ENCODE measurements at regions not wholly inside any gene's neighbourhood (a gene's known extent, or its start where the extent isn't known, plus 50 kb on each side); places are given as distances from the start of the nearest gene placed in this dataset.

DNA sequence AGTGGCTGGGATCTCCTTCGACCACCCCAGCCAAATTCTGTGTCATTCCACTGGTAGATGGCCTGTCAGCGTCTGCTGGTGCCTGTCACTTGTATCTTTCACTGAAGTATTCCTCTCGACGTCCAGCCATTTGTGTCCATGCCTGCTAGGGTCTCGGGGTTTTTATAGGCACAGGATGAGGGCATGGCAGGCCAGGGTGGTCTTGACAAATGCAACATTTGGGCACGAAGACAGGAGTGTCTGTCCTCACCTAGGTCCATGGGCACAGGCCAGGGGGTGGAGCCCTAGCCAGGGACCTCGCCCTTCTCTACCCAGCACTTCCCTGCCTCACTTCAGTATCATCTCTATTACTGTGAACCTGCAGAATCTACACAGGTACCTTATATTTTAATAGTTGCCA is 2223.9 kb upstream of the ACO1 start:
- TF ChIP-seq, protein P1, sequence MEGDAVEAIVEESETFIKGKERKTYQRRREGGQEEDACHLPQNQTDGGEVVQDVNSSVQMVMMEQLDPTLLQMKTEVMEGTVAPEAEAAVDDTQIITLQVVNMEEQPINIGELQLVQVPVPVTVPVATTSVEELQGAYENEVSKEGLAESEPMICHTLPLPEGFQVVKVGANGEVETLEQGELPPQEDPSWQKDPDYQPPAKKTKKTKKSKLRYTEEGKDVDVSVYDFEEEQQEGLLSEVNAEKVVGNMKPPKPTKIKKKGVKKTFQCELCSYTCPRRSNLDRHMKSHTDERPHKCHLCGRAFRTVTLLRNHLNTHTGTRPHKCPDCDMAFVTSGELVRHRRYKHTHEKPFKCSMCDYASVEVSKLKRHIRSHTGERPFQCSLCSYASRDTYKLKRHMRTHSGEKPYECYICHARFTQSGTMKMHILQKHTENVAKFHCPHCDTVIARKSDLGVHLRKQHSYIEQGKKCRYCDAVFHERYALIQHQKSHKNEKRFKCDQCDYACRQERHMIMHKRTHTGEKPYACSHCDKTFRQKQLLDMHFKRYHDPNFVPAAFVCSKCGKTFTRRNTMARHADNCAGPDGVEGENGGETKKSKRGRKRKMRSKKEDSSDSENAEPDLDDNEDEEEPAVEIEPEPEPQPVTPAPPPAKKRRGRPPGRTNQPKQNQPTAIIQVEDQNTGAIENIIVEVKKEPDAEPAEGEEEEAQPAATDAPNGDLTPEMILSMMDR (IDR thresholded peaks at IDR 0.05), result no peak
- DNase-seq (no peak), ATAC-seq (no peak)
- no peaks in the 10 kb centered on the region for H3K27me3 ChIP-seq
- no peaks in the 10 kb centered on the region for H3K4me1 ChIP-seq
- no peaks in the 10 kb centered on the region for H3K36me3 ChIP-seq
- no peaks in the 10 kb centered on the region for H3K9me3 ChIP-seq
- H3K4me3 ChIP-seq, result no peak overlapping the region
- no peak overlapping the region for H3K27ac ChIP-seq
- intact Hi-C loops (cut with DNase I), result no loop called here

DNA sequence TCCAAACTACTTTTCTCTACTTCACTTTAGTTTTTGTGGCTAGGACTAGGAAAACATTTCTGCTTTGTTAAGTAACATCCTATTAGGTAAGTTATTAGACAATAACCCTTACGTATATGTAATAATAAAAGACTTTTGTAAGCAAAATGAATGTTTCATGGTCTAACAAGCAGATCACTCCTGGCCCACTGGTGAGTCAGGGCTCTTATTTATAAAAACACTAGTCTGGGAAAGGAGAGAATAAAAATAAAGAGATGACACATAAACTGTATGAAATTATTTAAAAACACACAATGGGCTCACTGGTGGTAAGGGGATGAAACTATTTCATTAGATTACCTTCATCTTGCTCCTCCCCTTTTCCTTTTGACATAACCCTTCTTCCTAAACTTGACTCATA is 2212.2 kb upstream of the ACO1 start:
- no peaks in the 10 kb centered on the region for H3K9me3 ChIP-seq
- H3K27me3 ChIP-seq, result no peaks in the 10 kb centered on the region
- no peak overlapping the region for H3K27ac ChIP-seq
- DNase-seq (no peak), ATAC-seq (no peak)
- no peaks in the 10 kb centered on the region for H3K36me3 ChIP-seq
- TF ChIP-seq, protein P1 (IDR thresholded peaks at IDR 0.05), result no peak
- no peak overlapping the region for H3K4me3 ChIP-seq
- intact Hi-C loops (cut with DNase I), result no loop called here
- no peaks in the 10 kb centered on the region for H3K4me1 ChIP-seq

DNA sequence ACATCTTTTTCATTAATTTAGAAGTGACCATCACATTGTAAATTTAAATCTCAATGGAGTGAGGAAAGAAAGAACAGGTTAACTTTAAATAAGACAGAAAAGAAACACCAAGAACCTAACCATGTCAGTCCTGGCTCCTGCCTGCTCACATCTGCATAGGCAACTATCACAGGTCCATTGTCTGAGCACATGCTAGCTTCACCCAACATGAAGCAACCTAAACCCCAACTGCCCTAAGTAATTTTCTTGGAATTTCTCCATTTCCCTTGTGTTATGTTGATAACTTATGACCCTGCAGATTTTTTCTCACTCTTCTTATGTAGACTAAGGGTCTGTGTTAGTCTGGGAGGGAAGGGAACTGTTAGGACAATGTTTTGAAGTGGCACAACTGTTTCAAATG is 2205.8 kb upstream of the ACO1 start:
- intact Hi-C loops (cut with DNase I), result no loop called here
- Histone ChIP-seq H3K9me3 (no peaks in the 10 kb centered on the region), H3K27ac (no peak overlapping the region)

DNA sequence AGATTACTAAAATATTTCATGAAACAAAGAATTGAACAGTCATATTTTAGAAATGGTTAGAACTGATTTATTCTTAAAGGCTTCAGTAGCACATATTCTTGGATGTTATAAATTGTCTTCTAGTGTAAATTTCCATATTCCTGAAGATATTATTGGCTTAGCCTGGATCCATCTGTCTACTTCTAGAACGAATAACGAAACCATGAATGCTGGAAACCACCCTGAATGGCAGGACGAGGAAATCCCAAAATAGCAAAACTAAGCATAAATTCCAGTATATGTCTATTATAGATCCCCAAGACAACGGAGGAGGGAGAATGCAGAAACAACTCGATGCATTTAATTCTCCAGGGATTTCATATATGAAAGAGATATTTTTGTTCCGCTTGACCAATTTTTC is 2191.0 kb upstream of the ACO1 start:
- intact Hi-C loops (cut with DNase I), result no loop called here
- no peak overlapping the region for H3K4me3 ChIP-seq

More for the DNA sequence above, 2205.8 kb upstream of the ACO1 start:
- ATAC-seq (no peak), DNase-seq (no peak)
- Histone ChIP-seq H3K27me3 (no peaks in the 10 kb centered on the region), H3K36me3 (no peaks in the 10 kb centered on the region), H3K4me1 (no peaks in the 10 kb centered on the region), H3K4me3 (no peak overlapping the region)
- TF ChIP-seq, protein P1 (IDR thresholded peaks at IDR 0.05), result no peak

DNA sequence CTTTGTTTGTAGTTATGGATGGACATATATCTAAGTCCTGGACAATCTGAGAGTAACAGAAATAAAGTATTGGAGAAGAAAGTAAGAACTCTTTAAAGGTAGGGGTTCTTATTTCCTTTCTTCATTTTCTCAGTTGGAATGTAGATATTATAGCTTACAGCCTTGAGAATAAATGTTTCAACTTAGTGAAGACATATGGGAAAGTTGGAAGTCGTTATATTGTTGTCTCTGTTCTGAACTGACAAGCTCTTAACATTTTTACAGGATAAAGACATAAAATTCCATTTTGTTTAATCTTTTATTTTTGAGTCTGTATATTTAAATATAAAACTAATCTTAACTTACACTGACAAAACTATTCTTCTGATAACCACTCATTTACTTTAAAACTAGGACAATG is 2187.5 kb upstream of the ACO1 start:
- ATAC-seq (no peak), DNase-seq (no peak)
- Histone ChIP-seq H3K9me3 (no peaks in the 10 kb centered on the region), H3K27me3 (no peaks in the 10 kb centered on the region), H3K36me3 (no peaks in the 10 kb centered on the region), H3K4me1 (no peaks in the 10 kb centered on the region), H3K4me3 (no peak overlapping the region), H3K27ac (no peak overlapping the region)
- TF ChIP-seq, protein P1 (IDR thresholded peaks at IDR 0.05), result no peak
- intact Hi-C loops (cut with DNase I), result no loop called here

More for the DNA sequence above, 2191.0 kb upstream of the ACO1 start:
- H3K4me1 ChIP-seq, result no peaks in the 10 kb centered on the region
- no peaks in the 10 kb centered on the region for H3K9me3 ChIP-seq
- H3K36me3 ChIP-seq, result no peaks in the 10 kb centered on the region
- DNase-seq, result no peak
- TF ChIP-seq, protein P1 (IDR thresholded peaks at IDR 0.05), result no peak
- no peaks in the 10 kb centered on the region for H3K27me3 ChIP-seq
- H3K27ac ChIP-seq, result no peak overlapping the region
- ATAC-seq, result no peak

DNA sequence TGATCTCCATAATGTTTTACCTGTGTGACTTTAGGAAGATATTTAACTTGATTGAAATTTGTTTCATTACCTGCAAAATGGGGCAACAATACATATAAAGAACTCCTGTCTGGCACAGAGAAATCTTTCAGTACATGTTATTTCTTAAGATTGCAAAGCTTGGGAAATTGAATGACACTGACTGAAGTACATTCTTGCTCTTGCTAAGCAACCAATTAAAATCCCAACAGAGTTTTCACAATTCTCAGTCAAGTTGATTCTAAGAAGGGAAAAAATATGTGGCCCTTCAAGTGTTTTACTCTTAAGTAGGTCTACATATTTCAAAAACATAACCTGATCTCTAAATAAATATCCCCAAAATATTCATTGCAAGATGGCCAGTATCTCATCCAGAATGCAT is 2187.0 kb upstream of the ACO1 start:
- H3K9me3 ChIP-seq, result no peaks in the 10 kb centered on the region
- no peaks in the 10 kb centered on the region for H3K36me3 ChIP-seq
- intact Hi-C loops (cut with DNase I), result no loop called here
- DNase-seq, result no peak
- H3K4me3 ChIP-seq, result no peak overlapping the region
- no peak for ATAC-seq
- H3K27ac ChIP-seq, result no peak overlapping the region
- H3K27me3 ChIP-seq, result no peaks in the 10 kb centered on the region
- TF ChIP-seq, protein P1 (IDR thresholded peaks at IDR 0.05), result no peak
- no peaks in the 10 kb centered on the region for H3K4me1 ChIP-seq
